ENCODE measurements at regions not wholly inside any gene's neighbourhood (a gene's known extent, or its start where the extent isn't known, plus 50 kb on each side); places are given as distances from the start of the nearest gene placed in this dataset.

DNA sequence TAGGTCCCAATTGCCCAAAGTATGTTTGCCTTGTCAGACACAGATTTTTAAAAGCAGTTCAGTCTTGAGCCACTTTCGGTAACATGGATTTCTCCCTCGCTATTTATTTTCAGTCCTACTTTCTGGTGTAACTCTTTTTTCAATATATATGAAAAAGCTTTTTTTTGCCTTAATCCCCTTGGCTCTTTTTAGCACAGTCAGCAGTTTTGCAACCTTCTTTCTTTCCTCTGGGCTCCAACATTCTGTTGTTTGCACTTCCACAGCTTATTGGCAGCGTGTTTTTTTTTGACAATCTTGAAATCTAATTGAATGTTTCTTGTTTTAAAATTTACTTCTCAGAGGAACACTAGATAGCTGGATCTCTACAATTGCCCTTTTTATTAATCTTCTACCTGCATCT, 429.3 kb upstream of the NBEA start:
- no peak overlapping the region for H3K27ac Mint-ChIP-seq
- ChIA-PET POLR2A (no interaction called here), CTCF (no interaction called here)
- H3K36me3 Mint-ChIP-seq: no peaks in the 10 kb centered on the region
- H3K4me1 Mint-ChIP-seq (ENCODE audit: low read depth): no peaks in the 10 kb centered on the region
- no peak overlapping the region for H3K4me3 Mint-ChIP-seq
- intact Hi-C loops (cut with micrococcal nuclease): no loop called here
- DNase-seq: no peak
- H3K27me3 Mint-ChIP-seq: peaks cover 1% of the 10 kb centered on the region
- H3K9me3 Mint-ChIP-seq: no peaks in the 10 kb centered on the region

DNA sequence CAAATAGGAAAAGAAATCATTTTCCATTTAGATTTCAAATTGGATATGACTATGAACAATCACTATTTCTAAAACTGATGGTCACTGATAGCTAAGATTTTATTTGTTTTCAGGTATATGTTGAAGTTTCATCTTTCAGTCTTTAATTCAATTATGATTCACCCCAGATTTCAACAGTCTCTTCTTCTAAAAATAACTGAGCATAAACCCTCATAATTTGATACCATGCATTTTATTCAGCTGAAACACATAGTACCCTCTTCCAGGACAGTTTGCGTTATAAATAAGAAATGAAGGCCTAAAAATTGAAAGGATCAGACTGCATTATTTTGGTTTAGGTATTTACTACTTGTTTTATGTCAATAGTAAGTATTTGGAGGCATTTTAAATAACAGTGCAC, 428.5 kb upstream of the NBEA start:
- no peaks in the 10 kb centered on the region for H3K36me3 Mint-ChIP-seq
- no peak overlapping the region for H3K27ac Mint-ChIP-seq
- no peak for DNase-seq
- no peaks in the 10 kb centered on the region for H3K4me1 Mint-ChIP-seq (ENCODE audit: low read depth)
- no peak overlapping the region for H3K4me3 Mint-ChIP-seq
- ChIA-PET CTCF (no interaction called here), POLR2A (interaction anchor here (0.8 kb wide), 1 partner anchor 1076 kb away, joined by 3 read pairs; no protein-coding TSS in a partner anchor)
- peaks cover 1% of the 10 kb centered on the region for H3K27me3 Mint-ChIP-seq
- intact Hi-C loops (cut with micrococcal nuclease): no loop called here
- no peaks in the 10 kb centered on the region for H3K9me3 Mint-ChIP-seq

DNA sequence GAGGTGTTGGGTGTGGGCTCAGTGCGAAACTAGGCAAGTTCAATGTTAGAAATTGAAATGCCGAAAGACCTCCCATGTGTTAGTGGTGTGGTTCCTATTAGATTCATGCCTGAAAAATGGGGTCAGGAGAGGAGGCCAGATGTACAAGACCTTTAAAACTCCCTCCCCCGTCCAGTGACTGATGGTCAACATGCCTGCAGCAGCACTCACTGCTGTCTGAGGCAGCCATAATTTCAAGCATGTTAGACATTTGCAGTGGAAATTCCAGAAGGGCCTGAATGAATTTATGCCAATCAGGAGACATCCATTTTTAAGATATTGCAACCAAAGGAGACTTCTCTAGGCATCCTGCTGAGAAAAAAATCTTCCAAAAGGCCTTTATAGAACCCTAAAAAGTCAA, 426.9 kb upstream of the NBEA start:
- H3K4me1 Mint-ChIP-seq (ENCODE audit: low read depth): no peaks in the 10 kb centered on the region
- H3K27ac Mint-ChIP-seq: no peak overlapping the region
- DNase-seq: no peak
- H3K27me3 Mint-ChIP-seq: peaks cover 1% of the 10 kb centered on the region
- POLR2A ChIA-PET: no interaction called here
- CTCF ChIA-PET: no interaction called here
- H3K36me3 Mint-ChIP-seq: no peaks in the 10 kb centered on the region
- intact Hi-C loops (cut with micrococcal nuclease): no loop called here
- H3K4me3 Mint-ChIP-seq: no peak overlapping the region
- H3K9me3 Mint-ChIP-seq: no peaks in the 10 kb centered on the region

DNA sequence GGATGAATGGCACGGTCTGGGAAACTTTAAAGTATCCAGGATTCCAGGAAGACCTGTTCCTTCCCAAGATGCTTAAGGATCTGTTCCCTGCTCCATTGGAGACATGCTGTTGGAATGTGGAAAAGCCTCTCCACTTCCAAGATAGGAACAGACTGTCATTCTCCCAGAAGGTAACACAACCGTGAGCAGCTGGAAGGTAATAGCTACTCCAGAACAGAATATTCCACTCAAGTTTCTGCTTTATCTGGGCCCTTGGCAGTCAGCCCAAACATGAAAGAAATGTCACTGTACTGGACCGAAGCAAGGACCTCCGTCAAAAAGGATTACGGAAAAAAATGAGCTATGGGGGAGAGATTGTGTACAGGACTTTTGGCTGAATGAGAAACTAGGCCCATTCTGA, 420.9 kb upstream of the NBEA start:
- H3K27ac Mint-ChIP-seq: no peak overlapping the region
- intact Hi-C loops (cut with micrococcal nuclease): no loop called here
- no peaks in the 10 kb centered on the region for H3K4me1 Mint-ChIP-seq (ENCODE audit: low read depth)
- H3K36me3 Mint-ChIP-seq: no peaks in the 10 kb centered on the region
- no peak overlapping the region for H3K4me3 Mint-ChIP-seq
- H3K27me3 Mint-ChIP-seq: no peaks in the 10 kb centered on the region
- no peak for DNase-seq
- ChIA-PET CTCF (no interaction called here), POLR2A (no interaction called here)
- no peaks in the 10 kb centered on the region for H3K9me3 Mint-ChIP-seq

DNA sequence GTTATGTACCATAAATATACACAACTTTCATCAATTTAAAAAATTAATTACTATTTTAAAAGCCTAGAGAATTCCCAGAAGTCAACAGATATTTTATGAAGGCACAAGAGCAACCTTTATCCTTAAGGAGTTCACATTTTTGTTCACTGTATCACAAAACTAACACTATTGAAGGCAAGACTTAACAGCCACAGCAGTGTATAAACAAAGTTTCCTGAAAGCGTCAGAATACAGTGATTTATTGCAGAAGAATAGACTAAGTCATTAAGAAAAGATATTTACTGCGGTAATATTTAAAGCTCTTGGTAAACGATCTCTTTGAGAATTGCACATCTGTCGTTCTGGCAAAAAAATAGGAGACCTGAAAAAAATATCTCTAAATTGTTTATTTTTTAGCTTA, 419.3 kb upstream of the NBEA start:
- no peak for DNase-seq
- Mint-ChIP-seq H3K4me1 (ENCODE audit: low read depth) (no peaks in the 10 kb centered on the region), H3K27me3 (no peaks in the 10 kb centered on the region), H3K27ac (no peak overlapping the region), H3K36me3 (no peaks in the 10 kb centered on the region), H3K9me3 (no peaks in the 10 kb centered on the region), H3K4me3 (no peak overlapping the region)
- intact Hi-C loops (cut with micrococcal nuclease): no loop called here
- ChIA-PET CTCF (no interaction called here), POLR2A (no interaction called here)

DNA sequence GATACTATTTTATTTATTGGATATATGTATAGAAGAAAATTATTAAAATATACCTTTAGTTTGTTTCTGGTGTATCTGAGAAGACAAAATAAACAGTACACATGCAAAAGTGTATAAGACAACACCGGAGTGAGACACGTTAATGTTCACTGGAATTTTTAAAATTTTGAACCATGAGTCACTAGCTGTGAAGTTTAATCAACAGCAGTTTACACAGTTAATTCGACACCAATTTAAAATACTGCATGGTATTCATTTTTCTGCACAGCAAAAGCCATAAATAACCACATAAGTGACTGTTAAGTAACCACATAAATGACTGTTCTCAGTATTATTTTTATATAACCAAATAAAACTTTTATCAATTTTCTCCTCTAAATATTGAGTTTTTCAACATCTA, 418.7 kb upstream of the NBEA start:
- Mint-ChIP-seq H3K9me3 (no peaks in the 10 kb centered on the region), H3K4me1 (ENCODE audit: low read depth) (no peaks in the 10 kb centered on the region), H3K4me3 (no peak overlapping the region), H3K36me3 (no peaks in the 10 kb centered on the region), H3K27me3 (no peaks in the 10 kb centered on the region), H3K27ac (no peak overlapping the region)
- ChIA-PET CTCF (no interaction called here), POLR2A (no interaction called here)
- intact Hi-C loops (cut with micrococcal nuclease): no loop called here
- no peak for DNase-seq

DNA sequence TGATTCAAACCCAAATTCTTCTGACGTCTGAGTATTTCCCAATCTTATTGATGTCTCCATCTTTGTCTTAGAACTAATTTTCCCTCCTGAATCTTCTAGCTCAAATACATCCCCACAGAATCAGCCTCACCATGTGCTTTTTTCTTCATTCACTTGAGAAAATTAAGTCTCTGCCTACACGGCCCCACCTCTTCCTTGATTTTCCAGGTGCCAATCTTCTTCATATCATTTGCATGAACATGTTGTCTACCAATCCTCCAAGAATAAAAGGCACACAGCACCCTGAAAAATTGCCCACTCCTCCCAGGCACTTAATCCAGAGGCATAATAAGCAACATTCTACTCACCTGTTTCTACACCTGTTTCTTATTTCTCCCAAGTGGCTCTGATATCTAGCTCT, 408.1 kb upstream of the NBEA start:
- intact Hi-C loops (cut with micrococcal nuclease): no loop called here
- CTCF ChIA-PET: no interaction called here
- DNase-seq: no peak
- Mint-ChIP-seq H3K27ac (no peak overlapping the region), H3K4me1 (ENCODE audit: low read depth) (no peaks in the 10 kb centered on the region), H3K4me3 (no peak overlapping the region), H3K9me3 (peaks cover 11% of the 10 kb centered on the region), H3K36me3 (no peaks in the 10 kb centered on the region), H3K27me3 (no peaks in the 10 kb centered on the region)
- POLR2A ChIA-PET: no interaction called here

DNA sequence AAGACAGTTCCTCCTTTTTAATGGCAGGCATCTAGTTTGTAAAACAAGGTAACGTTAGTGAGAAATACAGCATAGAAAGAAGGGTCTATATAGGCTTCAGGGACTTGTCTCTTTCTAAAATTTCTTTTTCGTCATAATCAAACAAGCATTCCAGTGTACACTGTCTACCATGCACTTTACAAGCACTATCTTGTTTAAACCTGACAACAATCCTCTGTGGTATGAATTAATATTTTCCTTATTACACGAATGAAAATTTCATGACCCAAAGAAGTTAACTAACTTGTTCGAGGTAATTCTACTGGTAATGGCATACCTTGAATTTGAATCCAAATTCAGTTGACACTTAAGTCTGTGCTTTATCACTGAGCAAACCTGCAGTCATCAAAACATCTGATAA, 399.7 kb upstream of the NBEA start:
- Mint-ChIP-seq H3K9me3 (no peaks in the 10 kb centered on the region), H3K4me3 (no peak overlapping the region), H3K36me3 (no peaks in the 10 kb centered on the region), H3K4me1 (ENCODE audit: low read depth) (no peaks in the 10 kb centered on the region), H3K27ac (no peak overlapping the region), H3K27me3 (no peaks in the 10 kb centered on the region)
- POLR2A ChIA-PET: no interaction called here
- no peak for DNase-seq
- CTCF ChIA-PET: no interaction called here
- intact Hi-C loops (cut with micrococcal nuclease): no loop called here

DNA sequence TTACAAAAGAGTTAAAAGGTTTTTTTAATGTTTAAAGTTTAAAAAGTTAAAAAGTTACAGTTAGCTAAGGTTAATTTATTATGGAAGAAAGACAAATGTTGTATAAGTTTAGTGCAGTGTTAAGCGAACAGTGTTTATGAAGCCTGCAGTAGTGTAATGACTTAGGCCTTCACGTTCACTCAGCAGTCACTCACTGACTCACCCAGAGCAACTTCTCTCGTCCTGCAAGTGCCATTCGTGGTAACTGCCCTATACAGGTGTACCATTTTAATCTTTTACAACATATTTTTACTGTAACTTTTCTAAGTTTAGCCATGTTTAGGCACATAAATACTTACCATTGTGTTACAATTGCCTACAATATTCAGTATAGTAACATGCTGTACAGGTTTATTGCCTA, 398.2 kb upstream of the NBEA start:
- no peak overlapping the region for H3K27ac Mint-ChIP-seq
- DNase-seq: no peak
- intact Hi-C loops (cut with micrococcal nuclease): no loop called here

DNA sequence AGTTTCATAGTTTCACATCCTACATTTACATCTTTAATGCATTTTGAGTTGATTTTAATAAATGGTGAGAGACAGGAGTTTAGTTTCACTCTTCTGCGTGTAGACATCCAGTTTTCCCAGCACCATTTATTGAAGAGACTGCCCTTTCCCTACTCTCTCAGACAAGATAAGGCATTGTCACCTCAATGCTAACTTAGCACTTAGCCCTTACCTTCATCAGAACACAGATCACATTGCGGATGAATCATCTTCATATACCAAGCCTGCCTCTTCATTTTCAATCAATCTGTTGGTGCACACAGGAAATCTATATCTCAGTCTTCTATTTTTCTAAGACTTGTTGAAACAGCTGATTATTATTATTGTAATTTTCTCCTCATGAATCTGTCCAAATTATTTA, 396.6 kb upstream of the NBEA start:
- no peaks in the 10 kb centered on the region for H3K36me3 Mint-ChIP-seq
- ChIA-PET CTCF (no interaction called here), POLR2A (no interaction called here)
- no peak overlapping the region for H3K27ac Mint-ChIP-seq
- no peak overlapping the region for H3K4me3 Mint-ChIP-seq
- no peaks in the 10 kb centered on the region for H3K4me1 Mint-ChIP-seq (ENCODE audit: low read depth)
- H3K27me3 Mint-ChIP-seq: no peaks in the 10 kb centered on the region
- no peak for DNase-seq
- H3K9me3 Mint-ChIP-seq: no peaks in the 10 kb centered on the region
- intact Hi-C loops (cut with micrococcal nuclease): no loop called here

More for the DNA sequence above, 398.2 kb upstream of the NBEA start:
- POLR2A ChIA-PET: no interaction called here
- Mint-ChIP-seq H3K4me1 (ENCODE audit: low read depth) (no peaks in the 10 kb centered on the region), H3K4me3 (no peak overlapping the region), H3K36me3 (no peaks in the 10 kb centered on the region), H3K27me3 (no peaks in the 10 kb centered on the region), H3K9me3 (no peaks in the 10 kb centered on the region)
- CTCF ChIA-PET: no interaction called here

DNA sequence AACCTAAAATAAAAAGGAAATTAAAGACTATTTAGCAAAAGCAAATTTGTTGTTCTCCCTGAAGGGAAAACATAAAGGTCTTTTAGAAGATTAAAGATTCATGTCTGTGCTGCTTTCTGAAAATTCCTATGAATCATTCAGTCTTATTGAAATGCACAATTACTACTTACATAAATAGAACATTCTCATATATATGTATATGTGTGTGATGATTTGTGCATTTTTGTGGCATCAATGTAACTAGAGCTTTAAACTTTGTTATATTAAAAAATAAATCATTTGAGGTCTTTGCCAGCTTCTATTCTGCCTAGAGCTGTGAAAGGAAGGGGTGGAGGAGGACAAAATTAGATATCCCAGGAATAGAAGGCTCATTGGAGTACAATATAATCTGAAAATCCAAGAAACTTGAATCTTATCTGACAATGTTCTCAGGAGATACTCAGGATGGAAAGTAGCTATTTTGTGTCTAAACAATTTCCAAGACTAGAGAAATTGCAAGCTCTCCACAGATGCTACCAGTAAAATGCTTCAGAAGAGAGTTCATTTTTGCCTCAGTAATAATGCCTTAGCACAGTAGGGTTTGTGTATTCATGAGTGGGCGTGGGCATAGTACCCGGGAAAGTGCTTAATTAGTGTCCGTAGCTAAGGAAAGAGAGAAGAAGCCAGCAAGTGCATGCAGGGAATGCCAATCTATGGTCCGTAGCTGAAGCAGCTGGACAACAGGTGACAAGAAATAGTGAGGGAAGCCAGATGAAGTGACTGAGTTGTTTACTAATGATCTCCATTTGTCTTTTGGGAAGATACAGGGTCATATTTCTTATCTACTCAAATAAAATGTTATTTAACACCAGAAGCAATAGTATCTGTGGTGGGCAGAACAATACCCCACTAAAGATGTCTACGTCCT, 395.5 kb upstream of the NBEA start:
- Mint-ChIP-seq H3K27ac (no peak overlapping the region), H3K9me3 (no peaks in the 10 kb centered on the region), H3K27me3 (no peaks in the 10 kb centered on the region), H3K4me1 (ENCODE audit: low read depth) (no peaks in the 10 kb centered on the region), H3K4me3 (no peak overlapping the region), H3K36me3 (no peaks in the 10 kb centered on the region)
- POLR2A ChIA-PET: no interaction called here
- no peak for DNase-seq
- intact Hi-C loops (cut with micrococcal nuclease): no loop called here
- CTCF ChIA-PET: no interaction called here

DNA sequence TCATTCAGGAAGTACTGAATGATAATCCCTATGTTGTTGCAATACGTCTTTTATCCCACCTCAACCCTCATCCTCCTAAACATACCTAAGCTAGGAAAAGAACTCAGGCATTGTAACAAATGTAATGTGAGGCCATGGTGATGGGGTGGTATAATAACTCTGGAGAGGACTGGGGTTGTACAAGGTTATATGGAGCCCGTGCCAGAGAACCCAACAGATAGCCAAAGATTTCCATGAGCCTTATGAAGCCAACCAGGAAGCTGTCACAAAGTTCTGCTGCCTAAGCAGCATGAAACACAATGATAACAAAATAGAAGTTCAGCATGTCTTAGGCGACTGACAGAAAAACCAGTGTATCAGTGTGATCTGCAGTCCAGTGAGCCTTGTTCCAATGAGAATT, 394.1 kb upstream of the NBEA start:
- no peaks in the 10 kb centered on the region for H3K4me1 Mint-ChIP-seq (ENCODE audit: low read depth)
- no peaks in the 10 kb centered on the region for H3K9me3 Mint-ChIP-seq

DNA sequence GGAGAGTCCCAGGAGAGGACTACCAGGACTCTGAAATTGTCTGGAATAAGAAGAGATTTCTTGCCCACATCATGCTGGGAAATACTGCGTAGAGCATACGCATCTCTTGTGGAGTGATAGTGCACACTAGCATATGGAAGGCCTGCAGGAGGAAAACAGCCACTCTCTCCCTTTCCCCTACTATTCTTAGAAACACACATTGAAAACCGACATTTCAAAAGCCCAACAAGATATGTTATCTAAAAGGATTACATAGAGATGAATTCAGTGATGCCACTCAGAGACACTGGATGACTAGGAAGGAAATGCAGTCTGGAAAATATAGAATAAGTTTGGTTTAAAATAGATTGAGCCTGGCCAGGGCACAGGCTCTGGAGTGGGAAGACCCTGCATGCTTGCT, 388.7 kb upstream of the NBEA start:
- no peak overlapping the region for H3K4me3 Mint-ChIP-seq
- no peaks in the 10 kb centered on the region for H3K36me3 Mint-ChIP-seq
- ChIA-PET CTCF (no interaction called here), POLR2A (no interaction called here)
- DNase-seq: no peak
- intact Hi-C loops (cut with micrococcal nuclease): no loop called here
- no peaks in the 10 kb centered on the region for H3K9me3 Mint-ChIP-seq
- H3K27ac Mint-ChIP-seq: no peak overlapping the region
- no peaks in the 10 kb centered on the region for H3K4me1 Mint-ChIP-seq (ENCODE audit: low read depth)
- H3K27me3 Mint-ChIP-seq: no peaks in the 10 kb centered on the region

More for the DNA sequence above, 394.1 kb upstream of the NBEA start:
- no peak overlapping the region for H3K27ac Mint-ChIP-seq
- no peak for DNase-seq
- intact Hi-C loops (cut with micrococcal nuclease): no loop called here
- H3K27me3 Mint-ChIP-seq: no peaks in the 10 kb centered on the region
- CTCF ChIA-PET: no interaction called here
- no peaks in the 10 kb centered on the region for H3K36me3 Mint-ChIP-seq
- no peak overlapping the region for H3K4me3 Mint-ChIP-seq
- POLR2A ChIA-PET: no interaction called here
